Effector memory CD4-positive, alpha-beta T cell (primary cell): ENCODE measurements at regions not wholly inside any gene's neighbourhood (a gene's known extent, or its start where the extent isn't known, plus 50 kb on each side); places are given as distances from the start of the nearest gene placed in this dataset.
"Not testable (repeated sequence)": the region's sequence is repeated elsewhere in the genome, so short reads cannot be mapped to it uniquely, and the experiment has no call there.

Experiments used
- DNase-seq, 3 donors: peaks; one replicate each; pipeline ENCODE4 v3.0.0-alpha.2; 2020
- H3K27ac ChIP-seq: 2 replicates; pipeline ENCODE4 v1.7.0; 2013; ENCODE audit warnings: mild to moderate bottlenecking, low read length, moderate library complexity; ENCODE audit not compliant: insufficient read depth, poor library complexity, severe bottlenecking
- H3K27me3 ChIP-seq: replicated peaks from 2 replicates; pipeline ENCODE4 v1.7.0; 2013; ENCODE audit warnings: mild to moderate bottlenecking, low read length; ENCODE audit not compliant: insufficient read depth, control insufficient read depth, poor library complexity, severe bottlenecking
- H3K36me3 ChIP-seq: 2 replicates; pipeline ENCODE4 v1.7.0; 2013; ENCODE audit warnings: mild to moderate bottlenecking, low read length, moderate library complexity; ENCODE audit not compliant: control insufficient read depth, insufficient read depth
- H3K4me1 ChIP-seq: 2 replicates; pipeline ENCODE4 v1.7.0; 2013; ENCODE audit warnings: low read length, mild to moderate bottlenecking; ENCODE audit not compliant: control insufficient read depth, insufficient read depth, poor library complexity, severe bottlenecking
- H3K4me3 ChIP-seq: 2 replicates; pipeline ENCODE4 v1.7.0; 2013; ENCODE audit warnings: low read length, low read depth, mild to moderate bottlenecking; ENCODE audit not compliant: insufficient read depth, poor library complexity, severe bottlenecking
- H3K9me3 ChIP-seq: 2 replicates; pipeline ENCODE4 v1.7.0; 2013; ENCODE audit warnings: mild to moderate bottlenecking, low read length, moderate library complexity; ENCODE audit not compliant: control insufficient read depth

DNA sequence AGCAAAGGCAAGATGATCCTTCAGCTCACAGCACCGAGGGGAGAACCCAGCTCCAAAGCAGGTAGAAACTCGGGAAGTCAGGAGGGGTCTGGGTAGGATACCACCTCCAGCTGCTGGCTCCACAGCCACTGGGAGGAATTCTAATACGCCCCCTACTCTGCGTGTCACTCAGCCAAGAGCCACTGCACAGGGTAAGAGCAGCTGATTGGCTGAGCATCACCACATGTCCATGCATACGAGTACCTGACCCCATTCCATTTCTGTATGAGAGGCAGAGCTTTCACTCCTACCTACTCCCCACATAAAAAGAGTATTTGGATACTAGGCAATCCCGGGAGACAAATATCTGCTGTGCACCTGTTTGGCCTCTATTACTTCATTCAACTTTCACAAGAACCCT lies 121.4 kb downstream of the RRAGC start:
- Histone ChIP-seq H3K4me1 (no peaks in the 10 kb centered on the region), H3K36me3 (no peaks in the 10 kb centered on the region), H3K27me3 (no peaks in the 10 kb centered on the region), H3K4me3 (no peak overlapping the region), H3K27ac (no peak overlapping the region), H3K9me3 (no peaks in the 10 kb centered on the region)
- DNase-seq: no peak

DNA sequence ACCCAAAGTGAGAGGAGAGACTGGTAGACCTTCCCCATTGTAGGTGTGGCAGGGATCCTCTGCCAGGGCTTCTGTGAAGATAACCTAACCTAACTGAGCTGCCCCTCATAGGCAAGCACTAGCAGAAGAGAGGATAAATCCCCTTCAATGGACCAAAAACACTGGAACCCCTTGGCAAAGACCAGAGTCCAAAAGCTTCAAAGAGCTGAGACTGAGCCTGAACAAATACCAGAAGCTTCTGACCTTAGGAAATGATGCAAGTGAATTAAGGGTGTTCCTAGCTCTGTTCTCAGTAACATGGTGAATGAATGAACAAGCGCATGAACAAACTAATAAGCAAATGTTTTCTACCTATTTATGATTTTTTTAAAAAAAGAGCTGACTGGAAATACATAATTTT lies 123.2 kb downstream of the RRAGC start:
- Histone ChIP-seq H3K4me3 (no peak overlapping the region), H3K36me3 (no peaks in the 10 kb centered on the region), H3K9me3 (no peaks in the 10 kb centered on the region), H3K27ac (no peak overlapping the region), H3K4me1 (no peaks in the 10 kb centered on the region), H3K27me3 (no peaks in the 10 kb centered on the region)
- DNase-seq: no peak

DNA sequence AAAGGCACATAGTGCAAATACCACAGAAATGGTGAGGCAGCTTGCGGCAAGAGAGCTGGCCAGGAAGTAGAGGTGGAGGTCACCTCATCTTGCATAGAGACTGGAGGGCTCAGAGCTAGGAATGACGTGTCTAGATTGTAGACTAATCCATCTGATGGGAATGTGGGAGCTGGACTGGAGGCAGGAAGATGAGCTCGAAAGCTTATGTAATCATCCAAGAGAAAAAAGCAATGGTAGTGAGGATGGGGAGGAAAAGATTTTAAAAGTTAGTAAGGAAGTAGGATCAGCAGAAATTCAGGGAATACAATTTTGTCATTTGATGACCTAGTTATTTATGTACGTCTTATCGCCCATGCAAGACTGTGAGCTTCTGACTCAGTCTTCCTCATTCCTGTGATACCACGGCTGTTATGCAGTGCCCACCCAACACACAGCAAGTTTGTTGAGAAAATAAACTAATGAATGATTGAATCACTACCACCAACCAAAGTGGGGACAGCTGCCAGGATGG lies 123.9 kb downstream of the RRAGC start:
- no peaks in the 10 kb centered on the region for H3K27me3 ChIP-seq

DNA sequence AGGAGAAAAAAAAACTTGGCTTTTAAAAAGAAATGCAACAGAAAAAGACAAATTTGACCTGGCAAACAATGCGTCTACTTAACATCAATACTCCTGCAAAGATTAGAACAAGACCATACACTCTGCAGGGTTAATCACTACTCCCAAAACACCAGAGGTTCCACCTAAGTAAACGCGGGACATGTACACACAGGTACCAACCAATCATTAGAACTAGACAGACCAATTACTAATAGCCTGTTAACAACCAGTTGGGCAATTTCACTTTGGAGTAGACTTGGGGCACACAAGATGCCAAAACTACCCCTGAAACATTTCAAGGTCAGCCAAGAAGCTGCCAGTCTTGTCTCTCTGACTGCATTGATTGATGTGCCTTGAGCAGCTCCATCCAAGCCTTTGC lies 125.8 kb downstream of the RRAGC start:
- H3K4me1 ChIP-seq: no peaks in the 10 kb centered on the region
- no peaks in the 10 kb centered on the region for H3K9me3 ChIP-seq
- H3K4me3 ChIP-seq: no peak overlapping the region
- no peaks in the 10 kb centered on the region for H3K27me3 ChIP-seq
- no peaks in the 10 kb centered on the region for H3K36me3 ChIP-seq
- DNase-seq: no peak
- H3K27ac ChIP-seq: no peak overlapping the region

More for the DNA sequence above, 123.9 kb downstream of the RRAGC start:
- Histone ChIP-seq H3K4me1 (no peaks in the 10 kb centered on the region), H3K9me3 (no peaks in the 10 kb centered on the region), H3K36me3 (no peaks in the 10 kb centered on the region), H3K4me3 (no peak overlapping the region), H3K27ac (no peak overlapping the region)
- no peak for DNase-seq

DNA sequence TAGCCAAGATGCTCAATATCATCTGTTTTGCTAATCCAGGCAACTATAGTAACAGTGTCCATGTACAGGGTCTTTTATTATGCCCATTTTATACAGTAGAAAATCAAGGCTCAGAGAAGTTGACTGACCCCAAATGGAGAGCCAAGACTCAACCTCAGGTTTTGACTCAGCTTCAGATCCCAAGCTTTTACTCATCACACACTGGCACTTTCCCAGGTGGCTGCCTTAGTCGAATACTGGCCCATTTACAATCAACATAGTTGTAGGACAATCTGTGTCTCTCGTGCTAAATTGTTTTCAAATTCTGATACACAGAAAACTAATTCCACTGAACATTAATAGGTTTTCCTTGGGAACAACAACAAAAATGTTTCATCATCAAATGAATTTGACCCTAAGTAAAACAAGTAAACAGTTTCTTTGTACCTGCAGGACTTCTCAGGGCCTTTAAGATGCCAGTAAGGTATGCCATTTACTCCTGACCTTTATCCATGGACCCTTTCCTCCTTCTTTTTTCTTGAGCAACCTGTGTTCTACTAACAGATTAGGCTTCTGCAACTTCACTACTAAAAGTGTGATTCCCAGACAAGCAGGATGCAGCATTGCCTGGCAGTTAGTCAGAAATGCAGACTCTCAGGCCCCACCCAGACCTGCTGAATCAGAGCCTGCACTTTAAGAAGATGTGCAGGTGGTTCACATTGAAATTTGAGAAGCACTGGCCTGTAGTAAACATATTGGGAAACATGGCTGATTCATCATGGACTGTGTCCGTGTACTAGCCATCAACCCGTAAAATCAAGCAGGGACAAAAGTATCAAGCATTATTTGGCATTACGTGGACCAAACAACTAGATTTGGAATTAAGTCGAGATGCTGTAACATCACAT lies 128.8 kb downstream of the RRAGC start:
- Histone ChIP-seq H3K27me3 (no peaks in the 10 kb centered on the region), H3K27ac (no peak overlapping the region), H3K36me3 (no peaks in the 10 kb centered on the region), H3K4me1 (no peaks in the 10 kb centered on the region), H3K4me3 (no peak overlapping the region), H3K9me3 (no peaks in the 10 kb centered on the region)
- no peak for DNase-seq

DNA sequence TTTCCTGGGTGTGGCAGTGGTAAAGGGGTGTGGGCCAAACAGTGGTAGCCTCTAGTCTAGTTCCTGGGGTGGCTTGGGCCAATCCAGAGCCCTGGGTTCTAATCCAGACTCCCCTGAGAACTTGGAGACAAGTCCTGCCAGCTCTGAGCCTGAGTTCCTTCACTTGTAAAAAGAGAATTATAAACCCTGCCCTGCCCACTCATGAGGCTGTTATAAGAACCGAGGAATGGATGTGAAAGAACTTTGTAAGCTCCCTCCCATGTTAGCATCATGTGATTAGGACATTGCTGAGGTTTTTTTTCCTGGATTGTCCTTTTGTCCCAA lies 131.0 kb downstream of the RRAGC start:
- H3K27me3 ChIP-seq: no peaks in the 10 kb centered on the region
- H3K9me3 ChIP-seq: no peaks in the 10 kb centered on the region
- no peaks in the 10 kb centered on the region for H3K4me1 ChIP-seq
- H3K27ac ChIP-seq: no peak overlapping the region
- no peak for DNase-seq
- no peak overlapping the region for H3K4me3 ChIP-seq
- no peaks in the 10 kb centered on the region for H3K36me3 ChIP-seq

DNA sequence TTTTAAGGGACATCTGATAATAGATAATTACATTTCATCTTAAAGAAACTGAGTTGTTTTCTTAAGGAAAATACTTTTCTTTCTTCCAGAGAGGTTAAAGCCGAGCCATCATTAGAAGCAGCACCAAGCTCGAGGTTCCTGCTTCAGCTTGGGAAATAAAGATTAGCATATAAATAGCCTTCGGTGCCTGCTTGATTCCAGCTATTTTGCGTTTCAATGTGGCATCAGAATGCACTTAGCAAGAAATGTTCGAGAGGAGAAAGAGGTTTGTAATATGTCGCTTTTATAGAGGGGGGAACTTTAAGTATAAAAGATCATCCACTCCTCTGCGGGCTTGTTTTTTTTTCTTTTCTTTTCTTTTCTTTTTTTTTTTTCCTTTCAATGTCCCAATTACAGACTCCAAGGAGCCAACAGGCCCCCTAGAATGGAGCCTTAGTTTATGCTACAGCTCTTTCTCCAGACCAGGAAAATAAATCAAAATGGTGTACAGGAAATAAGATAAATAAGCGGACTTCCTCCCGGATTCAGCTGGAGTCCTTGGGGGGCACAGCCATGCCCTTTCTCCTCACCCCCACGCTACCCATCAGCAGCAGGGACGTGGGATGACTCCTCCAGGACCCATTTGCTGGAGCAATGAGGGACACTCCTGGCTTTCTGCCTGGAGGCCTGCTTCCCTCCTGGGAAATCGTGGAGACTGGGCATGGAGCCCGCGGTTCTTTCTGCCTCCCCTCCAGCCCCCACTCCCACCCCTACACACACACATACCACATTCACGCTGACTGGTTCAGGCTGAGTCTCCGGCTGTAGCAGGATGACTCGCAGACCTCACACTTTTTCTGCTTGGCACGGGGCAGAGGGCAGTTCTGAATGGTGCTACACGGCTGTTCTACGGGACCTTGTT lies 131.6 kb downstream of the RRAGC start:
- no peaks in the 10 kb centered on the region for H3K4me1 ChIP-seq
- no peak for DNase-seq
- no peaks in the 10 kb centered on the region for H3K36me3 ChIP-seq
- no peak overlapping the region for H3K27ac ChIP-seq
- no peak overlapping the region for H3K4me3 ChIP-seq
- H3K27me3 ChIP-seq: no peaks in the 10 kb centered on the region
- no peaks in the 10 kb centered on the region for H3K9me3 ChIP-seq

DNA sequence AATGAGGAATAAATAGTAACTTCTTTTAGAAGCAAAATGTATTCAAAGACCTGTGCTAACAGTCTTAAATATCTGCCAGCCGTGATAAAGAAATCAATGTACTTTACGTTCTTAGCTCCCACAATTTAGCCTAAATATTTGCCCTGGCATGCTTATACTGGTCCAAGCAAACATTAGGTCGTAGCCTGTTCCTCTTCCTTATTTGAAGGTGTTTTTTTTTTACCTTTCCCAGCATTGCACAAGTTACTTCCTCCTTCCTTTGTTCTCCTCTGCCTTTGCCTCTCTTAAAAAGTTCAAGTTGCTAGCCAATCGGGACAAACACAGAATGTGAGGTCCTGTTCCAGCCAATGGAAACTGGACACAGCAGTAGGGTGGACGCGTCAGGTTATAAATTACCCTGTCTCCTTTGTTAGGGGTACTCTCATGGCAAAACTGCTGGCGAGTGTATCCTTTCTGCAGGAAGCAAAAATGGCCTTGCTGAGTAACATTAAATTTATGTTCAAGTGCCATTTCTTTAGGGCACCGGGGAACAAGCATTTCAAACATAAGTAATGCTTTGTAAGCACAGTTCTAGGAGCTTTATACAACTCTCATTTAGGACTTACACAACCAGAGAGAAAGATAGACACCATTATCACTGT lies 134.1 kb downstream of the RRAGC start:
- H3K9me3 ChIP-seq, DNase-seq, H3K36me3 ChIP-seq, H3K27ac ChIP-seq, H3K4me1 ChIP-seq, H3K27me3 ChIP-seq, H3K4me3 ChIP-seq: not testable (repeated sequence)

DNA sequence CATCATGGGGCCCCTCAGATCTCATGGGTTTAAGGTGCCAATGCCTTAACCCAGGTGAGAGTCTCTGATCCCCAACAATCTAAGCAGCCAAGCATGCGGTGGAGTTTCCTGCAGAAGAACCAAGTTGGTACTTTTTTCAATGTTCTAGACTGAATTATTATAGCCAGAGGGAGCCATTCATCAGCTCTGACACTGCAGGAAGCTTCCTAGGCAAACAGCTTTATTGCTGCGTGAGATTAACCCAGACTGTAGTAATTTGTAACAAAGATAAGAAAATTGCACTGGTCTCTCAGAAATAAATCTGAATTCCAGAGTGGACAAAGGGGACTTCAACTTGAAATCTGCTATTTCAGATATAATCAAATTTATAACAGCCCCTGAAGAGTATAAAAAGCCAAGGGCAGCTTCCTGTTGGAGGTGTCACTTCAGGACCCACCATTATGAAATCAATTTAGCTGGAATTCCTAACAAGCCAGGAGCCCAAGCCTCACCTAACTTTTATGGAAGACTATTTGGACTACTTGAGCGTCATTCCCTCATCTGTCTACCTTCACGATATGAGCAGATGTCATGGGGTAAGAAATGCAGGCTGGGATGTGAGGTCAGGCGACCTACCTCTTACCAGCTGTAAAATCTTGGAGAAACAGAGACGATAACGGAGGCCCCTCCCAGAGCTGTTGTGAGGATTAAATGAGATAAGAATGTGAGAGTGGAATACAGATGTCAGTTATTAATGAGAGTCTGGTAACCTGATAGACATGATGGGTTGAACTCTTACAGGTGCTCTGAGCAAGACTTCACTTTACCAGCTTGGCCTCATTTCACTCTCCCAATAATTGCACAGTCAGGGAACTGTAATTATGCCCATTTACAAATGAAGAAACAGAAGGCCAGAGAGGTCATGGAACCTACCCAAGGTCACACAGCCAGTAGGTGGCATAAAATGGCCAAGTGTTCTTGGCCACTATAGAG lies 135.1 kb downstream of the RRAGC start:
- Histone ChIP-seq H3K36me3 (no peaks in the 10 kb centered on the region), H3K9me3 (no peaks in the 10 kb centered on the region), H3K4me3 (no peak overlapping the region), H3K27me3 (no peaks in the 10 kb centered on the region), H3K4me1 (no peaks in the 10 kb centered on the region), H3K27ac (no peak overlapping the region)
- DNase-seq: no peak
